ENCODE measurements at regions not wholly inside any gene's neighbourhood (a gene's known extent, or its start where the extent isn't known, plus 50 kb on each side); places are given as distances from the start of the nearest gene placed in this dataset.

GRCh38 chr1:5571438-5571837, 420.8 kb downstream of the NPHP4 start:
- no peak for DNase-seq (ENCODE audit: low read depth in 3 of 3)

- DNase-seq (ENCODE audit: low read depth in 3 of 3), result no peak
Observed at GRCh38 chr1:5570931-5571330, 421.3 kb downstream of the NPHP4 start.

GRCh38 chr1:5568321-5568720, 423.9 kb downstream of the NPHP4 start:
- DNase-seq (ENCODE audit: low read depth in 3 of 3), result no peak

- no peak for DNase-seq (ENCODE audit: low read depth in 3 of 3)
Observed at GRCh38 chr1:5567839-5568238, 424.4 kb downstream of the NPHP4 start.

GRCh38 chr1:5566924-5567323, 425.3 kb downstream of the NPHP4 start:
- no peak for DNase-seq (ENCODE audit: low read depth in 3 of 3)

GRCh38 chr1:5565281-5566125, 426.7 kb downstream of the NPHP4 start:
- DNase-seq (ENCODE audit: low read depth in 3 of 3), result no peak

GRCh38 chr1:5564578-5565257, 427.5 kb downstream of the NPHP4 start:
- no peak for DNase-seq (ENCODE audit: low read depth in 3 of 3)

- DNase-seq (ENCODE audit: low read depth in 3 of 3), result no peak
Observed at GRCh38 chr1:5563861-5564577, 428.2 kb downstream of the NPHP4 start.

GRCh38 chr1:5562769-5563168, 429.5 kb downstream of the NPHP4 start:
- no peak for DNase-seq (ENCODE audit: low read depth in 3 of 3)

- DNase-seq (ENCODE audit: low read depth in 3 of 3), result no peak
Observed at GRCh38 chr1:5562331-5562730, 429.9 kb downstream of the NPHP4 start.

- DNase-seq (ENCODE audit: low read depth in 3 of 3), result no peak
Observed at GRCh38 chr1:5559078-5559477, 433.1 kb downstream of the NPHP4 start.

- no peak for DNase-seq (ENCODE audit: low read depth in 3 of 3)
Observed at GRCh38 chr1:5555853-5556252, 436.4 kb downstream of the NPHP4 start.

- no peak for DNase-seq (ENCODE audit: low read depth in 3 of 3)
Observed at GRCh38 chr1:5554784-5555183, 437.4 kb downstream of the NPHP4 start.

- no peak for DNase-seq (ENCODE audit: low read depth in 3 of 3)
Observed at GRCh38 chr1:5554111-5554510, 438.1 kb downstream of the NPHP4 start.

GRCh38 chr1:5552787-5553484, 439.3 kb downstream of the NPHP4 start:
- DNase-seq (ENCODE audit: low read depth in 3 of 3), result no peak

GRCh38 chr1:5551274-5551975, 440.8 kb downstream of the NPHP4 start:
- no peak for DNase-seq (ENCODE audit: low read depth in 3 of 3)

- no peak for DNase-seq (ENCODE audit: low read depth in 3 of 3)
Observed at GRCh38 chr1:5548266-5548665, 444.0 kb downstream of the NPHP4 start.

- no peak for DNase-seq (ENCODE audit: low read depth in 3 of 3)
Observed at GRCh38 chr1:5543235-5543634, 449.0 kb downstream of the NPHP4 start.

GRCh38 chr1:5532811-5533210, 459.4 kb downstream of the NPHP4 start:
- DNase-seq (ENCODE audit: low read depth in 3 of 3), result no peak

- DNase-seq (ENCODE audit: low read depth in 3 of 3), result no peak
Observed at GRCh38 chr1:5526822-5527551, 465.2 kb downstream of the NPHP4 start.

- no peak for DNase-seq (ENCODE audit: low read depth in 3 of 3)
Observed at GRCh38 chr1:5526385-5526750, 465.9 kb downstream of the NPHP4 start.
